ENCODE measurements at regions not wholly inside any gene's neighbourhood (a gene's known extent, or its start where the extent isn't known, plus 50 kb on each side); places are given as distances from the start of the nearest gene placed in this dataset.

DNA sequence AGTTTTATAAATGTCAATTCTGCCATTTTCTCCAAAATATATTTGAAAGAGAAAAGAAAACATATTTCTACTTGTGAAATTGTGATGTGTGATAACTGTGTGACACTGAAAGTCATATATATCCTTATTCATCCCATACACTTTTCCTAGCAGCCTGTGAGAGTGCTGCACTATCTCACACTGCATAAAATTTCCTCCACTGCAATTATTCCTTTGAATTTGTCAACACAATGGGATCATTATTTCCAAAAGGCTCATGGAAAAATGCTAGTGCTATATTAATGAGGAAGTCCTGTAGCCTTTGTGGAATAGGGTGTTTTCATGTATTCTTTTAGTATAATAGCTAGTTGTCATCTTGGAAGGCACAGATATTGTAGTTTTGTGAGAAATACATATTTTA lies 504.1 kb downstream of the RPL10L start:
- TF ChIP-seq, protein P1, sequence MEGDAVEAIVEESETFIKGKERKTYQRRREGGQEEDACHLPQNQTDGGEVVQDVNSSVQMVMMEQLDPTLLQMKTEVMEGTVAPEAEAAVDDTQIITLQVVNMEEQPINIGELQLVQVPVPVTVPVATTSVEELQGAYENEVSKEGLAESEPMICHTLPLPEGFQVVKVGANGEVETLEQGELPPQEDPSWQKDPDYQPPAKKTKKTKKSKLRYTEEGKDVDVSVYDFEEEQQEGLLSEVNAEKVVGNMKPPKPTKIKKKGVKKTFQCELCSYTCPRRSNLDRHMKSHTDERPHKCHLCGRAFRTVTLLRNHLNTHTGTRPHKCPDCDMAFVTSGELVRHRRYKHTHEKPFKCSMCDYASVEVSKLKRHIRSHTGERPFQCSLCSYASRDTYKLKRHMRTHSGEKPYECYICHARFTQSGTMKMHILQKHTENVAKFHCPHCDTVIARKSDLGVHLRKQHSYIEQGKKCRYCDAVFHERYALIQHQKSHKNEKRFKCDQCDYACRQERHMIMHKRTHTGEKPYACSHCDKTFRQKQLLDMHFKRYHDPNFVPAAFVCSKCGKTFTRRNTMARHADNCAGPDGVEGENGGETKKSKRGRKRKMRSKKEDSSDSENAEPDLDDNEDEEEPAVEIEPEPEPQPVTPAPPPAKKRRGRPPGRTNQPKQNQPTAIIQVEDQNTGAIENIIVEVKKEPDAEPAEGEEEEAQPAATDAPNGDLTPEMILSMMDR (IDR thresholded peaks at IDR 0.05): no peak
- no peak for TF ChIP-seq POLR2A (IDR thresholded peaks at IDR 0.05)
